PC-9 (cell line): ENCODE measurements at regions not wholly inside any gene's neighbourhood (a gene's known extent, or its start where the extent isn't known, plus 50 kb on each side); places are given as distances from the start of the nearest gene placed in this dataset.

Experiments used
- EZH2 ChIP-seq: fragments of 200-600 bp; sonication (generic); IDR thresholded peaks from 2 replicates; pipeline ENCODE4 v1.8.0; 2017; ENCODE audit warnings: antibody characterized with exemption, low read depth
- TF ChIP-seq, protein P1 (sequence below): fragments of 200-600 bp; sonication (generic); conservative IDR thresholded peaks from 2 replicates; pipeline ENCODE4 v1.6.1; 2017; ENCODE audit warnings: mixed run types, antibody characterized with exemption, mild to moderate bottlenecking, moderate library complexity

DNA sequence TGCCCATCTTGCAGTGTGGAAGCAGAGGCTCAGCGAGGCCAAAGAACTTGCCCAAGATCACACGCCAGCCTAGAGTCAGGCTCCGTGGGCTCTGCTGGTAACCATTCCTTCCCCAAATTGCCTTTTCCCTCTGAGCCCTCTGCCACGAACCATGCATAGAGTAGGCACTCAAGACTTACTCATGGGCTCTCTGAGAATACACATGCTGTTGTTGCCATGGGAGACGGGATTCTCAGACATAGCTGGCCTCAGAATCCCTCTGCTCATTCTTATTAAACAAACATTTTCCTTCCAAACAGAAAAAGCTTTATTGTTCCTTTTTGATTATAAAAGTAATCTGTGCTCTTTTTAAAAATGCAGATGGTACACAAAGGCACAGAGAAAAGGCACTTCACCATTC is 52.5 kb upstream of the WSCD2 start:
- TF ChIP-seq, protein P1, sequence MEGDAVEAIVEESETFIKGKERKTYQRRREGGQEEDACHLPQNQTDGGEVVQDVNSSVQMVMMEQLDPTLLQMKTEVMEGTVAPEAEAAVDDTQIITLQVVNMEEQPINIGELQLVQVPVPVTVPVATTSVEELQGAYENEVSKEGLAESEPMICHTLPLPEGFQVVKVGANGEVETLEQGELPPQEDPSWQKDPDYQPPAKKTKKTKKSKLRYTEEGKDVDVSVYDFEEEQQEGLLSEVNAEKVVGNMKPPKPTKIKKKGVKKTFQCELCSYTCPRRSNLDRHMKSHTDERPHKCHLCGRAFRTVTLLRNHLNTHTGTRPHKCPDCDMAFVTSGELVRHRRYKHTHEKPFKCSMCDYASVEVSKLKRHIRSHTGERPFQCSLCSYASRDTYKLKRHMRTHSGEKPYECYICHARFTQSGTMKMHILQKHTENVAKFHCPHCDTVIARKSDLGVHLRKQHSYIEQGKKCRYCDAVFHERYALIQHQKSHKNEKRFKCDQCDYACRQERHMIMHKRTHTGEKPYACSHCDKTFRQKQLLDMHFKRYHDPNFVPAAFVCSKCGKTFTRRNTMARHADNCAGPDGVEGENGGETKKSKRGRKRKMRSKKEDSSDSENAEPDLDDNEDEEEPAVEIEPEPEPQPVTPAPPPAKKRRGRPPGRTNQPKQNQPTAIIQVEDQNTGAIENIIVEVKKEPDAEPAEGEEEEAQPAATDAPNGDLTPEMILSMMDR = no peak
- no peak for TF ChIP-seq EZH2
